ENCODE measurements at regions not wholly inside any gene's neighbourhood (a gene's known extent, or its start where the extent isn't known, plus 50 kb on each side); places are given as distances from the start of the nearest gene placed in this dataset.

- TF ChIP-seq, protein P1, sequence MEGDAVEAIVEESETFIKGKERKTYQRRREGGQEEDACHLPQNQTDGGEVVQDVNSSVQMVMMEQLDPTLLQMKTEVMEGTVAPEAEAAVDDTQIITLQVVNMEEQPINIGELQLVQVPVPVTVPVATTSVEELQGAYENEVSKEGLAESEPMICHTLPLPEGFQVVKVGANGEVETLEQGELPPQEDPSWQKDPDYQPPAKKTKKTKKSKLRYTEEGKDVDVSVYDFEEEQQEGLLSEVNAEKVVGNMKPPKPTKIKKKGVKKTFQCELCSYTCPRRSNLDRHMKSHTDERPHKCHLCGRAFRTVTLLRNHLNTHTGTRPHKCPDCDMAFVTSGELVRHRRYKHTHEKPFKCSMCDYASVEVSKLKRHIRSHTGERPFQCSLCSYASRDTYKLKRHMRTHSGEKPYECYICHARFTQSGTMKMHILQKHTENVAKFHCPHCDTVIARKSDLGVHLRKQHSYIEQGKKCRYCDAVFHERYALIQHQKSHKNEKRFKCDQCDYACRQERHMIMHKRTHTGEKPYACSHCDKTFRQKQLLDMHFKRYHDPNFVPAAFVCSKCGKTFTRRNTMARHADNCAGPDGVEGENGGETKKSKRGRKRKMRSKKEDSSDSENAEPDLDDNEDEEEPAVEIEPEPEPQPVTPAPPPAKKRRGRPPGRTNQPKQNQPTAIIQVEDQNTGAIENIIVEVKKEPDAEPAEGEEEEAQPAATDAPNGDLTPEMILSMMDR (conservative IDR thresholded peaks at IDR 0.05 in 1 of 2, IDR thresholded peaks at IDR 0.05 in 1 of 2; ENCODE audit: extremely low read depth in 1 of 2, insufficient read depth in 1 of 2, low read depth in 1 of 2, low read length in 2 of 2) = no peak
- TF ChIP-seq EZH2 (IDR thresholded peaks at IDR 0.05; ENCODE audit: borderline replicate concordance, low read length) = no peak
Measured at GRCh38 chr18:7168408-7168807, 50.8 kb upstream of the LAMA1 start.
